ENCODE measurements at regions not wholly inside any gene's neighbourhood (a gene's known extent, or its start where the extent isn't known, plus 50 kb on each side); places are given as distances from the start of the nearest gene placed in this dataset.

GRCh38 chr4:133741766-133742165 lies 459.8 kb downstream of the PABPC4L start:
- no peak for DNase-seq

GRCh38 chr4:133720001-133720400 lies 481.6 kb downstream of the PABPC4L start:
- no peak for DNase-seq

GRCh38 chr4:133719098-133719497 lies 482.5 kb downstream of the PABPC4L start:
- DNase-seq, result no peak

- DNase-seq, result no peak
Observed at GRCh38 chr4:133714211-133714610, 487.4 kb downstream of the PABPC4L start.

GRCh38 chr4:133713340-133713739 lies 488.2 kb downstream of the PABPC4L start:
- DNase-seq, result no peak

- DNase-seq, result no peak
Observed at GRCh38 chr4:133711817-133712216, 489.8 kb downstream of the PABPC4L start.

GRCh38 chr4:133694416-133694815 lies 507.2 kb downstream of the PABPC4L start:
- DNase-seq, result no peak

GRCh38 chr4:133683967-133684366 lies 517.6 kb downstream of the PABPC4L start:
- no peak for DNase-seq

- DNase-seq, result no peak
Observed at GRCh38 chr4:133668061-133668851, 519.2 kb downstream of the PCDH10 start.

- DNase-seq, result no peak
Observed at GRCh38 chr4:133647206-133647605, 498.1 kb downstream of the PCDH10 start.

- DNase-seq, result no peak
Observed at GRCh38 chr4:133641191-133641590, 492.1 kb downstream of the PCDH10 start.

- no peak for DNase-seq
Observed at GRCh38 chr4:133638751-133639150, 489.7 kb downstream of the PCDH10 start.

GRCh38 chr4:133637161-133637560 lies 488.1 kb downstream of the PCDH10 start:
- no peak for DNase-seq

- no peak for DNase-seq
Observed at GRCh38 chr4:133624744-133625143, 475.6 kb downstream of the PCDH10 start.

GRCh38 chr4:133623847-133624246 lies 474.8 kb downstream of the PCDH10 start:
- DNase-seq, result no peak

- DNase-seq, result no peak
Observed at GRCh38 chr4:133621628-133622027, 472.5 kb downstream of the PCDH10 start.

GRCh38 chr4:133620555-133620954 lies 471.5 kb downstream of the PCDH10 start:
- no peak for DNase-seq

GRCh38 chr4:133618963-133619362 lies 469.9 kb downstream of the PCDH10 start:
- DNase-seq, result no peak

- DNase-seq, result no peak
Observed at GRCh38 chr4:133600008-133600407, 450.9 kb downstream of the PCDH10 start.

- no peak for DNase-seq
Observed at GRCh38 chr4:133598779-133599178, 449.7 kb downstream of the PCDH10 start.

- no peak for DNase-seq
Observed at GRCh38 chr4:133597251-133597650, 448.2 kb downstream of the PCDH10 start.

- DNase-seq, result no peak
Observed at GRCh38 chr4:133596459-133596858, 447.4 kb downstream of the PCDH10 start.

GRCh38 chr4:133594390-133595207 lies 445.5 kb downstream of the PCDH10 start:
- DNase-seq, result no peak

GRCh38 chr4:133593764-133594163 lies 444.7 kb downstream of the PCDH10 start:
- DNase-seq, result no peak
